Kidney epithelial cell (primary cell): ENCODE measurements at regions not wholly inside any gene's neighbourhood (a gene's known extent, or its start where the extent isn't known, plus 50 kb on each side); places are given as distances from the start of the nearest gene placed in this dataset.
"Not testable (repeated sequence)": the region's sequence is repeated elsewhere in the genome, so short reads cannot be mapped to it uniquely, and the experiment has no call there.

ENCODE experiments used
- DNase-seq: peaks from one replicate; pipeline ENCODE4 v3.0.0-alpha.2; 2010; ENCODE audit warnings: low read depth
- H3K27me3 ChIP-seq: 2 replicates; pipeline ENCODE4 v1.6.0; 2011; ENCODE audit warnings: low read length; ENCODE audit not compliant: control insufficient read depth, insufficient read depth
- H3K36me3 ChIP-seq: 2 replicates; pipeline ENCODE4 v1.5.1; 2011; ENCODE audit warnings: low read length; ENCODE audit not compliant: control insufficient read depth, insufficient read depth
- H3K4me3 ChIP-seq: 2 replicates; pipeline ENCODE4 v1.5.1; 2011; ENCODE audit warnings: low read depth, mild to moderate bottlenecking, control low read depth, low read length
- TF ChIP-seq, protein P1 (sequence below): IDR thresholded peaks from 2 replicates; pipeline ENCODE4 v1.5.1; 2011; ENCODE audit warnings: mild to moderate bottlenecking, moderate library complexity, low read length, control low read depth, inconsistent platforms; ENCODE audit not compliant: insufficient read depth, poor library complexity, severe bottlenecking

DNA sequence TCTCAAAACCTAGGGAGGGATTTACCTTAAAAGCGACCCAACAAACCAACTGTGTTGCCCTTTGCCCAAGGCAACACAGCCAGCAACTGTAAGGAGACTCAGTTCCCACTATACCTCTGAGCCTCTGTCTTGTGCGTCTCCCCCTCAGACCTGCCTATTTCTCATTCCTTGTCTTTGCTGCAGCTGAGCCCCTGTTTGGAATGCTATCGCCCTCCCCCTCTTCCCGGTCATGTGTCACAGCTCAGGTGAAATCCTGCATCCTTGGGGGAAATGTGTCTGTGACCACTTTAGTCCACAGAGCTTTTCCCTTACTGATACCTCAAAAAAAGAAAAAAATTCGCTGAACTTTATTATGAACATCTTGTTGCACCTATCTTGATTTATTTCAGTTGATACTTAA is 52.0 kb upstream of the LRIG1 start:
- TF ChIP-seq, protein P1, sequence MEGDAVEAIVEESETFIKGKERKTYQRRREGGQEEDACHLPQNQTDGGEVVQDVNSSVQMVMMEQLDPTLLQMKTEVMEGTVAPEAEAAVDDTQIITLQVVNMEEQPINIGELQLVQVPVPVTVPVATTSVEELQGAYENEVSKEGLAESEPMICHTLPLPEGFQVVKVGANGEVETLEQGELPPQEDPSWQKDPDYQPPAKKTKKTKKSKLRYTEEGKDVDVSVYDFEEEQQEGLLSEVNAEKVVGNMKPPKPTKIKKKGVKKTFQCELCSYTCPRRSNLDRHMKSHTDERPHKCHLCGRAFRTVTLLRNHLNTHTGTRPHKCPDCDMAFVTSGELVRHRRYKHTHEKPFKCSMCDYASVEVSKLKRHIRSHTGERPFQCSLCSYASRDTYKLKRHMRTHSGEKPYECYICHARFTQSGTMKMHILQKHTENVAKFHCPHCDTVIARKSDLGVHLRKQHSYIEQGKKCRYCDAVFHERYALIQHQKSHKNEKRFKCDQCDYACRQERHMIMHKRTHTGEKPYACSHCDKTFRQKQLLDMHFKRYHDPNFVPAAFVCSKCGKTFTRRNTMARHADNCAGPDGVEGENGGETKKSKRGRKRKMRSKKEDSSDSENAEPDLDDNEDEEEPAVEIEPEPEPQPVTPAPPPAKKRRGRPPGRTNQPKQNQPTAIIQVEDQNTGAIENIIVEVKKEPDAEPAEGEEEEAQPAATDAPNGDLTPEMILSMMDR: no peak
- no peak for DNase-seq
- Histone ChIP-seq H3K36me3 (no peaks in the 10 kb centered on the region), H3K27me3 (no peaks in the 10 kb centered on the region), H3K4me3 (no peak overlapping the region)

DNA sequence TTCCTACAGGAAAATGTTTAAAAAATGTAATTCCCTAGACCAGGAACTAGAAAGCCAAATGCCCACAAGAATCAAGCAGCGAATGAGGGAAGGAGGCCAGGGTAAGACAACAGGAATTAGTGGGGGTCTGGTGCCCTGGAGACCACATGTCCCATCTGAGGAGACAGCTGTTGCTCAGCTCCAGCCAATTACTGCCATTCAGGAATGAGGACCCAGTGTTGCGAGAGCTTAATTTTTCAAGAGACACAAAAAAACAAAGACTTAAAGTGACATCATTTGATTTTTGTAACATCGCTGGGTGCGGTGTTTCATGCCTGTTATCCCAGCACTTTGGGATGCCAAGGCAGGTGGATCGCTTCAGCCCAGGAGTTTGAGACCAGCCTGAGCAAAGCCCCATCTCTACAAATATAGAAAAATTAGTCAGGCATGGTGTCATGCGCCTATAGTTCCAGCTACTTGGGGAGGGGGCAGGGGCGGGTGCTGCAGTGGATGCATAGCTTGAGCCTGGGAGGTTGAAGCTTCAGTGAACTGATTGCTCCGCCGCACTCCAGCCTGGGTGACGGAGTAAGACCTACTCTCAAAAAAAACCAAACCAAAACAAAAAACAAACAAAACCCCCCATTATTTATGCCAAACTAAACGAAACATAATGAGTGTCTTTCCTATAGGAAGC is 52.8 kb upstream of the LRIG1 start:
- TF ChIP-seq, protein P1: no peak
- no peak overlapping the region for H3K4me3 ChIP-seq
- no peaks in the 10 kb centered on the region for H3K27me3 ChIP-seq
- H3K36me3 ChIP-seq: no peaks in the 10 kb centered on the region
- DNase-seq: no peak

DNA sequence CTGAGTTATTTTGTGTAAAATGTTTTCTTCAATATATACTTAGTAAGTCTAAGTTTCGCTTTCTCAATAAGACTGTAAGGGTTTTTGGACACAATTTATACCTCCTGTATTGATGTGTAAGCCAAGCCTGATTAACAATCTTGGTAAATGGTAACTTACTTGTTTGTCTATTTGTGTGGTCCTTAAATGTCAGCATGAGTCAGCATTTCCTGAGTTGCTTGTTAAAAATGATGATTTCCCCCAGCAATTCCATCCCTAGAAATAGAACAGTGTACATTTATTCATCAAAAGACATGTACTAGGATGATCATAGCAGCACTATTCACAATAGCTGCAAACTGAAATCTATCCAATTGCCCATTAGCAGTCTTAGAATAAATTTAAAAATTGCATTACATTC is 53.4 kb upstream of the LRIG1 start:
- no peaks in the 10 kb centered on the region for H3K36me3 ChIP-seq
- TF ChIP-seq, protein P1: no peak
- H3K27me3 ChIP-seq: no peaks in the 10 kb centered on the region
- no peak overlapping the region for H3K4me3 ChIP-seq
- no peak for DNase-seq

DNA sequence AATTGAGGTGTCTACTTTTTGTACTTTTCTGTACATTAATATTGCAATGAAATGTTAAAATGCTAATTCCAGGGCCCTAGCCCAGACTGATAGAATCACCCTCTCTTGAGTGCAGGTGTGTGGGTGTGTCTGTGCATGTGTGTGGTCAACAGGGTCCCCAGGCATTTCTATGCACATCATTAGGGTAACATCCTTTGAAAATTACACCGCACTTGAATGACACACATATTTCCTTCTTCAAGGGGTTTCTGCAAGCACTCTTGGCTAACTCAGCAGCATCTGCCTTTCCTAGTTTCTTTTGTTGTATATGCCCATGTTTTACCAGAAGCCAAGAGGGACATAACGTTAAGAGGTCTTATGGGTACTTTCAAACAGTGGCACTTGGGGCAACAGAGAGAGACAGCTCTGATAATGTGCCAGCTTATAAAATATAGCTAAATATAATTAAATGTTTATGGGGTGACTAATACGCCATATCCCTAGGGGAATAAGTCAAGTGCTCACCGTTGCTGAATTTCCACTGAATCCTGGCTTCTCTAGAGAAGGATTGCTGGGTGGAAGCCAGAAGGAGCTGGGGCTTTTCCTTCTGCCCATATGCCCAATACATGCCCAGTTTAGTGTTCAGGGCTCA is 54.5 kb upstream of the LRIG1 start:
- Histone ChIP-seq H3K36me3 (no peaks in the 10 kb centered on the region), H3K27me3 (no peaks in the 10 kb centered on the region), H3K4me3 (no peak overlapping the region)
- DNase-seq: no peak
- TF ChIP-seq, protein P1: no peak

DNA sequence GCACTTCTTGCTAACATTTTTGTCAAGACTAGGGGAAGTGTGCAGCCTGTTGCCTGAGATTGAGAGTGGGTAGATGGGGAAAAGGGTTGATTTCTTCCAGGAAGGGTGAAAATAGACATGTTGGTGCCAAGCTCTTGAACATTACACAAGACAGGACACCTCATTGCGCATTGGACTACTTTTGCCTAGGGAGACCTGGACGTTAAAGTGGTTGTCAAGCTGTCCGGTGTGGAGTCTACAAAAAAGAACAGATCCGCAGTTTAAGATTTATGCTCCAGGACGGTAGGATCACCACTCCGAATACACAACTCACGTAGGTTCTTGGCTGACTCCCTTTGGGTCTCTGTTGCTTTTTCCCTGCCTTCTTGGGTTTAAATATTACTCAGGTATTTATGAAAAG is 56.3 kb upstream of the LRIG1 start:
- Histone ChIP-seq H3K36me3 (no peaks in the 10 kb centered on the region), H3K4me3 (no peak overlapping the region), H3K27me3 (no peaks in the 10 kb centered on the region)
- TF ChIP-seq, protein P1: no peak
- no peak for DNase-seq

DNA sequence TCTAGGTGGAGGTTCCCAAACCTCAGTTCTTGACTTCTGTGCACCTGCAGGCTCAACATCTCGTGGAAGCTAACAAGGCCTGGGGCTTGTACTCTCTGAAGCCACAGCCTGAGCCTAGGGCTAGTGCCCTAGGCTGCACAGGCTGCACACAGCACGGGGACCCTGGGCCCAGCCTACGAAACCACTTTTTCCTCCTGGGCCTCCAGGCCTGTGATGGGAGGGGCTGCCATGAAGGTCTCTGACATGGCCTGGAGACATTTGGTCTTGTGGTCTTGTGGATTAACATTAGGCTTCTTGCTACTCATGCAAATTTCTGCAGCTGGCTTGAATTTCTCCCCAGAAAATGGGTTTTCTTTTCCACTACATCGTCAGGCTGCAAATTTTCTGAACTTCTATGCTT is 59.1 kb upstream of the LRIG1 start:
- DNase-seq, H3K27me3 ChIP-seq, H3K4me3 ChIP-seq, H3K36me3 ChIP-seq: not testable (repeated sequence)
